HEK293 (cell line): ENCODE measurements at regions not wholly inside any gene's neighbourhood (a gene's known extent, or its start where the extent isn't known, plus 50 kb on each side); places are given as distances from the start of the nearest gene placed in this dataset.

Experiments used
- CTCF ChIA-PET: fragments of 350-600 bp; formaldehyde crosslinking; extraction: SDS; loops from one replicate; lab custom pipeline; 2021; ENCODE audit warnings: antibody characterized with exemption; lab: Yijun Ruan, JAX
- POLR2A ChIA-PET: fragments of 300-600 bp; formaldehyde crosslinking; extraction: SDS; loops from one replicate; lab custom pipeline; 2020; ENCODE audit warnings: antibody characterized with exemption, inconsistent platforms; lab: Yijun Ruan, JAX
- H3K27ac ChIP-seq: fragments of 200-500 bp; sonication (Bioruptor generic); 2 replicates; pipeline ENCODE4 v1.5.1; 2014; ENCODE audit warnings: low read depth, low read length, control low read depth, inconsistent platforms; ENCODE audit errors: extremely low read depth
- H3K36me3 ChIP-seq, 2 experiments: fragments of 200-500 bp in 1 of 2; sonication (Bioruptor generic) in 1 of 2; 1 replicate in 1 of 2; 2 replicates in 1 of 2; pipeline ENCODE4 v1.5.1; 2014 to 2017; ENCODE audit warnings: inconsistent platforms in 2 of 2, low read length in 2 of 2; ENCODE audit not compliant: control insufficient read depth in 2 of 2, insufficient read depth in 1 of 2
- H3K4me1 ChIP-seq: fragments of 200-500 bp; sonication (Bioruptor generic); 2 replicates; pipeline ENCODE4 v1.5.1; 2014; ENCODE audit warnings: mild to moderate bottlenecking, low read length, inconsistent platforms; ENCODE audit not compliant: control insufficient read depth, insufficient read depth
- H3K4me3 ChIP-seq: 2 replicates; pipeline ENCODE4 v1.5.1; 2011; ENCODE audit warnings: low read depth, mild to moderate bottlenecking, control low read depth, low read length, moderate library complexity
- H3K9me3 ChIP-seq: fragments of 200-500 bp; sonication (Bioruptor generic); 2 replicates; pipeline ENCODE4 v1.5.1; 2014; ENCODE audit warnings: low read depth, low read length, inconsistent platforms; ENCODE audit not compliant: control insufficient read depth, insufficient read depth
- FEZF1 ChIP-seq: fragments of 450-650 bp; formaldehyde crosslinking; IDR thresholded peaks from 2 replicates; pipeline ENCODE4 v1.5.1; 2016; ENCODE audit warnings: missing biosample characterization, missing genetic modification characterization
- KLF1 ChIP-seq: fragments of 450-650 bp; formaldehyde crosslinking; IDR thresholded peaks from 2 replicates; pipeline ENCODE4 v1.5.1; 2016; ENCODE audit warnings: missing biosample characterization, missing genetic modification characterization
- KLF10 ChIP-seq: fragments of 450-650 bp; IDR thresholded peaks from 2 replicates; pipeline ENCODE4 v1.5.1; 2018; ENCODE audit warnings: missing biosample characterization, mild to moderate bottlenecking, missing genetic modification characterization
- KLF16 ChIP-seq: fragments of 450-650 bp; formaldehyde crosslinking; IDR thresholded peaks from 2 replicates; pipeline ENCODE4 v1.5.1; 2017; ENCODE audit warnings: missing biosample characterization, missing genetic modification characterization
- OSR2 ChIP-seq: fragments of 450-650 bp; formaldehyde crosslinking; IDR thresholded peaks from 2 replicates; pipeline ENCODE4 v1.5.1; 2016; ENCODE audit warnings: missing biosample characterization, missing genetic modification characterization
- PRDM1 ChIP-seq: fragments of 450-650 bp; formaldehyde crosslinking; IDR thresholded peaks from 2 replicates; pipeline ENCODE4; 2016; ENCODE audit warnings: missing biosample characterization, missing genetic modification characterization
- SALL2 ChIP-seq: fragments of 450-650 bp; formaldehyde crosslinking; IDR thresholded peaks from 2 replicates; pipeline ENCODE4 v1.5.0; 2017; ENCODE audit warnings: missing biosample characterization, mild to moderate bottlenecking, missing genetic modification characterization, borderline replicate concordance
- SP2 ChIP-seq: fragments of 450-650 bp; formaldehyde crosslinking; IDR thresholded peaks from 2 replicates; pipeline ENCODE4 v1.5.1; 2016; ENCODE audit warnings: missing biosample characterization, missing genetic modification characterization
- ZFHX2 ChIP-seq: fragments of 450-650 bp; formaldehyde crosslinking; conservative IDR thresholded peaks from 2 replicates; pipeline ENCODE4 v1.5.1; 2016; ENCODE audit warnings: missing biosample characterization, missing genetic modification characterization
- ZFP69B ChIP-seq: fragments of 450-650 bp; formaldehyde crosslinking; IDR thresholded peaks from 2 replicates; pipeline ENCODE4 v1.5.1; 2016; ENCODE audit warnings: missing biosample characterization, missing genetic modification characterization
- ZNF121 ChIP-seq: fragments of 450-650 bp; formaldehyde crosslinking; IDR thresholded peaks from 2 replicates; pipeline ENCODE4 v1.5.1; 2016; ENCODE audit warnings: missing biosample characterization, missing genetic modification characterization
- ZNF350 ChIP-seq: fragments of 450-650 bp; formaldehyde crosslinking; IDR thresholded peaks from 2 replicates; pipeline ENCODE4 v1.5.0; 2017; ENCODE audit warnings: missing biosample characterization, mild to moderate bottlenecking, missing genetic modification characterization
- ZNF366 ChIP-seq: fragments of 450-650 bp; formaldehyde crosslinking; conservative IDR thresholded peaks from 2 replicates; pipeline ENCODE4 v1.5.1; 2016; ENCODE audit warnings: missing biosample characterization, missing genetic modification characterization
- ZNF394 ChIP-seq: fragments of 450-650 bp; formaldehyde crosslinking; IDR thresholded peaks from 2 replicates; pipeline ENCODE4 v1.5.1; 2016; ENCODE audit warnings: missing biosample characterization, missing genetic modification characterization, mild to moderate bottlenecking, moderate library complexity, borderline replicate concordance
- ZNF544 ChIP-seq: fragments of 450-650 bp; formaldehyde crosslinking; IDR thresholded peaks from 2 replicates; pipeline ENCODE4 v1.5.0; 2017; ENCODE audit warnings: missing biosample characterization, missing genetic modification characterization
- ZNF561 ChIP-seq: fragments of 450-650 bp; IDR thresholded peaks from 2 replicates; pipeline ENCODE4 v1.5.1; 2018; ENCODE audit warnings: missing biosample characterization, missing genetic modification characterization, borderline replicate concordance
- ZNF623 ChIP-seq: fragments of 450-650 bp; formaldehyde crosslinking; IDR thresholded peaks from 2 replicates; pipeline ENCODE4 v1.5.1; 2016; ENCODE audit warnings: missing biosample characterization, missing genetic modification characterization
- ZNF654 ChIP-seq: fragments of 450-650 bp; formaldehyde crosslinking; IDR thresholded peaks from 2 replicates; pipeline ENCODE4 v1.5.1; 2016; ENCODE audit warnings: low read depth, missing biosample characterization, missing genetic modification characterization
- ZNF830 ChIP-seq: fragments of 450-650 bp; IDR thresholded peaks from 2 replicates; pipeline ENCODE4 v1.5.0; 2018; ENCODE audit warnings: missing biosample characterization, missing genetic modification characterization, low read depth, mild to moderate bottlenecking, moderate library complexity
- TF ChIP-seq, protein P1 (sequence below): fragments of 450-650 bp; IDR thresholded peaks from 2 replicates; pipeline ENCODE4 v1.5.1; 2018; ENCODE audit warnings: missing biosample characterization, missing genetic modification characterization

GRCh38 chr5:91937121-91937520 is 554.0 kb upstream of the ARRDC3 start (continued):
- TF ChIP-seq, protein P1, sequence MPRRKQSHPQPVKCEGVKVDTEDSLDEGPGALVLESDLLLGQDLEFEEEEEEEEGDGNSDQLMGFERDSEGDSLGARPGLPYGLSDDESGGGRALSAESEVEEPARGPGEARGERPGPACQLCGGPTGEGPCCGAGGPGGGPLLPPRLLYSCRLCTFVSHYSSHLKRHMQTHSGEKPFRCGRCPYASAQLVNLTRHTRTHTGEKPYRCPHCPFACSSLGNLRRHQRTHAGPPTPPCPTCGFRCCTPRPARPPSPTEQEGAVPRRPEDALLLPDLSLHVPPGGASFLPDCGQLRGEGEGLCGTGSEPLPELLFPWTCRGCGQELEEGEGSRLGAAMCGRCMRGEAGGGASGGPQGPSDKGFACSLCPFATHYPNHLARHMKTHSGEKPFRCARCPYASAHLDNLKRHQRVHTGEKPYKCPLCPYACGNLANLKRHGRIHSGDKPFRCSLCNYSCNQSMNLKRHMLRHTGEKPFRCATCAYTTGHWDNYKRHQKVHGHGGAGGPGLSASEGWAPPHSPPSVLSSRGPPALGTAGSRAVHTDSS (tag by site-specific recombination): no peak
- TF ChIP-seq SP2 (tag by site-specific recombination) (no peak), ZNF623 (no peak), ZNF394 (no peak), ZNF561 (no peak)
- TF ChIP-seq, all 188 proteins: peak for 0

- Histone ChIP-seq H3K4me1 (no peaks in the 10 kb centered on the region), H3K27ac (no peak overlapping the region), H3K36me3 (no peaks in the 10 kb centered on the region), H3K4me3 (no peak overlapping the region), H3K9me3 (no peaks in the 10 kb centered on the region)
- CTCF ChIA-PET: interaction anchor here (0.6 to 1.2 kb wide), 13 partner anchors 17 to 1880 kb away, joined by 3 to 6 read pairs (median 3); no protein-coding TSS in a partner anchor
- TF ChIP-seq ZNF350 (tag by site-specific recombination) (no peak), KLF1 (tag by site-specific recombination) (no peak), FEZF1 (tag by site-specific recombination) (peak; percentile 16; the same call in 1 of the 2 replicates), ZNF366 (tag by site-specific recombination) (no peak)
- TF ChIP-seq, all 188 proteins: peak for 1
- POLR2A ChIA-PET: no interaction called here
Observed at GRCh38 chr5:91929522-91929817, 546.4 kb upstream of the ARRDC3 start.

- H3K36me3 ChIP-seq: no peaks in the 10 kb centered on the region
- POLR2A ChIA-PET: no interaction called here
- no peaks in the 10 kb centered on the region for H3K4me1 ChIP-seq
- TF ChIP-seq ZNF544 (tag by site-specific recombination) (no peak), ZNF654 (tag by site-specific recombination) (peak; percentile 67), ZNF830 (no peak), ZFP69B (tag by site-specific recombination) (no peak)
- TF ChIP-seq, all 188 proteins: peak for 1
- CTCF ChIA-PET: interaction anchor here (0.6 to 1.2 kb wide), 9 partner anchors 16 to 1880 kb away, joined by 3 to 6 read pairs (median 3); no protein-coding TSS in a partner anchor
- Histone ChIP-seq H3K9me3 (no peaks in the 10 kb centered on the region), H3K4me3 (no peak overlapping the region), H3K27ac (no peak overlapping the region)
Observed at GRCh38 chr5:91928754-91929521, 545.8 kb upstream of the ARRDC3 start.

- no peaks in the 10 kb centered on the region for H3K36me3 ChIP-seq
- H3K4me3 ChIP-seq: no peak overlapping the region
- ChIA-PET POLR2A (no interaction called here), CTCF (interaction anchor here (0.6 to 0.7 kb wide), 3 partner anchors 31 to 591 kb away, joined by 3 read pairs; no protein-coding TSS in a partner anchor)
- H3K9me3 ChIP-seq: no peaks in the 10 kb centered on the region
- no peaks in the 10 kb centered on the region for H3K4me1 ChIP-seq
- H3K27ac ChIP-seq: no peak overlapping the region
- no peak for TF ChIP-seq OSR2 (tag by site-specific recombination)
- no peak for TF ChIP-seq ZNF654 (tag by site-specific recombination)
- no peak for TF ChIP-seq PRDM1 (tag by site-specific recombination)
- no peak for TF ChIP-seq KLF10 (tag by site-specific recombination)
- no peak for TF ChIP-seq ZFHX2 (tag by site-specific recombination)
- no peak for TF ChIP-seq ZNF830
- TF ChIP-seq ZNF121 (tag by site-specific recombination): no peak
- no peak for TF ChIP-seq SALL2 (tag by site-specific recombination)
- no peak for TF ChIP-seq KLF16
Observed at GRCh38 chr5:91927439-91927838, 544.3 kb upstream of the ARRDC3 start.
